WTC11 (cell line): ENCODE measurements at regions not wholly inside any gene's neighbourhood (a gene's known extent, or its start where the extent isn't known, plus 50 kb on each side); places are given as distances from the start of the nearest gene placed in this dataset.

ENCODE experiments used
- CDX4 ChIP-seq: fragments of 250-450 bp; sonication (Bioruptor Pico); IDR thresholded peaks from 2 replicates; pipeline ENCODE4 v1.9.0; 2021; ENCODE audit warnings: moderate library complexity, mild to moderate bottlenecking, inconsistent platforms, borderline replicate concordance
- CTCF ChIP-seq: fragments of 200-600 bp; IDR thresholded peaks from 2 replicates; pipeline ENCODE4 v1.8.0; 2022; ENCODE audit warnings: antibody characterized with exemption
- FOXJ3 ChIP-seq: sonication (generic); formaldehyde crosslinking; IDR thresholded peaks from 2 replicates; pipeline ENCODE4 v1.9.0; 2021; ENCODE audit warnings: missing genetic modification reagents, mild to moderate bottlenecking, borderline replicate concordance
- MAX ChIP-seq: sonication (generic); formaldehyde crosslinking; IDR thresholded peaks from 2 replicates; pipeline ENCODE4 v1.8.0; 2022; ENCODE audit warnings: mild to moderate bottlenecking, missing genetic modification reagents
- NR3C1 ChIP-seq: sonication (generic); formaldehyde crosslinking; conservative IDR thresholded peaks from 2 replicates; pipeline ENCODE4 v1.8.1; 2023; ENCODE audit warnings: low read depth, mild to moderate bottlenecking, missing genetic modification reagents
- SMAD3 ChIP-seq: sonication (generic); formaldehyde crosslinking; IDR thresholded peaks from 2 replicates; pipeline ENCODE4 v1.8.0; 2022; ENCODE audit warnings: missing genetic modification reagents, mild to moderate bottlenecking, borderline replicate concordance
- SMAD4 ChIP-seq: sonication (generic); formaldehyde crosslinking; IDR thresholded peaks from 2 replicates; pipeline ENCODE4 v1.8.0; 2022; ENCODE audit warnings: mild to moderate bottlenecking, missing genetic modification reagents
- TEAD4 ChIP-seq: sonication (generic); formaldehyde crosslinking; IDR thresholded peaks from 2 replicates; pipeline ENCODE4 v1.8.0; 2022; ENCODE audit warnings: mild to moderate bottlenecking, missing genetic modification reagents
- ZBTB21 ChIP-seq: sonication (generic); formaldehyde crosslinking; IDR thresholded peaks from 2 replicates; pipeline ENCODE4 v1.8.1; 2023; ENCODE audit warnings: mild to moderate bottlenecking, missing genetic modification reagents, borderline replicate concordance

- TF ChIP-seq NR3C1 (CRISPR knock-in tag) (no peak), SMAD3 (CRISPR knock-in tag) (no peak), CTCF (no peak), CDX4 (CRISPR knock-in tag) (no peak), ZBTB21 (no peak), FOXJ3 (no peak), TEAD4 (CRISPR knock-in tag) (no peak), MAX (no peak), SMAD4 (CRISPR knock-in tag) (no peak)
Observed at GRCh38 chr15:31733424-31733823, 296.9 kb upstream of the CHRNA7 start.
